VCaP (cell line): ENCODE measurements at regions not wholly inside any gene's neighbourhood (a gene's known extent, or its start where the extent isn't known, plus 50 kb on each side); places are given as distances from the start of the nearest gene placed in this dataset.

ENCODE experiments used
- H3K27ac ChIP-seq: fragments of 450-650 bp; 2 replicates; pipeline ENCODE4 v1.5.1; 2017
- CTCF ChIP-seq: fragments of 450-650 bp; conservative IDR thresholded peaks from 2 replicates; pipeline ENCODE4 v1.5.1; 2017; ENCODE audit warnings: mild to moderate bottlenecking, moderate library complexity

GRCh38 chr1:5576673-5577065 lies 415.6 kb downstream of the NPHP4 start:
- TF ChIP-seq CTCF: no peak
- H3K27ac ChIP-seq: no peak overlapping the region

GRCh38 chr1:5576011-5576672 lies 416.1 kb downstream of the NPHP4 start:
- TF ChIP-seq CTCF: no peak
- H3K27ac ChIP-seq: no peak overlapping the region

- H3K27ac ChIP-seq: no peak overlapping the region
- no peak for TF ChIP-seq CTCF
These were observed 416.8 kb downstream of the NPHP4 start for GRCh38 chr1:5575396-5575940.

GRCh38 chr1:5574641-5575040 lies 417.6 kb downstream of the NPHP4 start:
- no peak for TF ChIP-seq CTCF
- no peak overlapping the region for H3K27ac ChIP-seq

GRCh38 chr1:5572794-5573193 lies 419.4 kb downstream of the NPHP4 start:
- H3K27ac ChIP-seq: no peak overlapping the region
- no peak for TF ChIP-seq CTCF

GRCh38 chr1:5571861-5572401 lies 420.3 kb downstream of the NPHP4 start:
- TF ChIP-seq CTCF: no peak
- H3K27ac ChIP-seq: no peak overlapping the region

GRCh38 chr1:5571438-5571837 lies 420.8 kb downstream of the NPHP4 start:
- no peak overlapping the region for H3K27ac ChIP-seq
- TF ChIP-seq CTCF: no peak
